HG03520 (cell line): ENCODE measurements at regions not wholly inside any gene's neighbourhood (a gene's known extent, or its start where the extent isn't known, plus 50 kb on each side); places are given as distances from the start of the nearest gene placed in this dataset.

ENCODE experiments used
- ATAC-seq: cut with Tn5 transposase; IDR thresholded peaks from one replicate; pipeline ENCODE4 v1.9.1; 2021; ENCODE audit warnings: mild to moderate bottlenecking, moderate library complexity; ENCODE audit not compliant: unreplicated experiment

DNA sequence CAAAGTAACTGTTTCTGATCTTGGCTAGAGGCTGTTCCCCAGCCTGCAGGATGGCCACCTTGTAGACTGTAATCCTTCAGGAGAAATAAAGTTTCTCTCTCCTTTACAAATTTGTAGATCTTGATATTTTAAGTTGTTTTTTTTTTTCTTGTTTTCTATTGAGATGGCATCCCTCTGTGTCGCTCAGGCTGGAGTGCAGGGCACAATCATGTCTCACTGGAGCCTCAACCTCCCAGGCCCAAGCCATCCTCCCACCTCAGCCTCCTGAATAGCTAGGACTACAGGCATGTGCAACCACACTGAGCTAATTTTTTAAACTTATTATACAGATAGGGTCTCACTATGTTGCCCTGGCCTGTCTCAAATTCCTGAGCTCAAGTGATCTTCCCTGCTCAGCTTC is 389.8 kb upstream of the LRRC4C start:
- ATAC-seq = no peak

DNA sequence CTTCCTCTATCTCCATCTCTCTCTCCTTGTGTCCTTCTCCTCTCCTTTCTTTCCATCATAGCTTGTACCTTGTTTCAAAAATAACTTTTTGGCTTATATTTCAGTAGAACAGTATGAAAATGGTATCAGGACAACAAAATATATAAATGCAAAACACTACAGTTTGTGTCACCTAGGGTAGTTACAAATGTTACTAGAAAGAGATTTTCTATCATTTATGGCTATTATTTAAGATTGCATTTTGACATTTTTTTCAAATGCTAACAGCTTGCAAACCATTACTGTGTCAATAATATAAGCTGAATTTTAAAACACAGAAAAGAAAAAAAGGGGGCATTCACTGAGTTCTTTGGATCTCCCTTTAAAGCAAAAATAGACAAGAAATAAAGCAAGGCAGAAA is 392.3 kb upstream of the LRRC4C start:
- no peak for ATAC-seq

DNA sequence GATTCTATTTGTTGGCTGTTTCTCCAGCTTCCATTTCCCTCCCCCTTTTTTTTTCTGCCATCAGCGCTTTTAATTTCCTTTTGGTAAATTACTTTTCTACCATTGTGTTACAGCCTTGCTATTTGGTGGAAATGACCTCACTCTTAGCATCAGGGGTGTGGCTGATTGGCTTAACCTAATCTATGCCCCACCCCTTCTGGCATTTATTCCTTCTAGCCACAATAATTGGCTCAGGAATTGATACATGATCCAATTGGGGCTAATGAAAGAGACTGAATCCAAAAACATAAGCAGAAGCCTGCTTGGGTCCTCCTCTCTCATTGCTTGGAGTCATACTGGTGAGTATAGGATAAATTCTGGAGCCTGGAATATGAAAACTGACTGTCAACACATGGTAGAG is 402.4 kb upstream of the LRRC4C start:
- no peak for ATAC-seq

DNA sequence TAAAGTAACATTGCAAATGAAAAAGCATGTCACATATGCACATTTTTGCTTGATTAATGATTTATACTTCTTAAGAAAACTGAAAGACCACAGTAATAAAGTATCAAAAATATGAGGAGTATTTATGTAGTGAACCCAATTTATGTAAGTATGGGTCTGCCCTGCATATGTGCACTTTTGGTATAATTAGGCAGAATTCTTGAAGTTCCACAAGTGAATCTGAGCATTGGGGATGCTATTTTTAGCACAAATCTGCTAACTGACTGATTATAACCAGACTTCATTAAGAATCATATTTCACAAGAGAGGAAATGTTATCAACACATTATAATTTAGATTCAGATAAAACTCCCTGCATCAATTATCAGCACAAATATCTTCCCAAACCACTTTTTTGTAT is 407.1 kb upstream of the LRRC4C start:
- ATAC-seq = no peak

DNA sequence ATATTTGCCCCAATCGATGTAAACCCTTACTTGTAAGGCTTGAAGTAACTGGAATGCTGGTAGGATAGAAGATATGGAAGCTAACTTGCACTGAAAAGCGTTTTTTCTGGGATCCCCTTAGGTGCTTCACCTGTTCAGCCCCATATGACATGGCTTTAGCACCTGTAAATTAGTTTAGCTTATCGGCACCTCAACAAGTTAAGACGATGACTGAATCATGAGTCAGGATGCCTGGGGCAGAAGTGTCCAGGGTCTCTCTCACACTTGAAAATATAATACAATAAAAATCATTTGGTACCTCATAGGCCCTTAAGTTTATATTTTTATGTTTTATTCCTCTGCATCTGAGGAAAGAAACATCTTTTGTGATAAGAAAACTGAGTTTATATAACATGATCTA is 409.2 kb upstream of the LRRC4C start:
- no peak for ATAC-seq

DNA sequence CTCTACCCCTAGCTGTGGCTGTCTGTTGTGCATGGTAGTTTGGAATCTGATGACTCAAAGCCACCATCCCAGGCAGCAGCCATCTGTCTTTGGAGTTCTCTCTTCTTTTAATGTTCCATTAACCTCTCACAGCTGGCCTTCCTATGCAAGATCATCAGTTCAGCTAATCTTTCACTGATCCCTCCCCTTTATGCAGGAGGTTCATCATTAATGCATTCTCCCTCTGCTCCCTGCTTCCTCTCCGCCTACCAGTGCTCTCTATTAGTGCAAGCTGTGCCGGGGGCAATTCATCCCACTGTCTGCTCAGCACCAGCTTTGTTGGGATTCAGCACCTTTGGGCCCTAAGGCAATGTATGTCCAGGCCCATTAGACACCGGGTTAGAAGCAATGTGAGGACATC is 413.0 kb upstream of the LRRC4C start:
- no peak for ATAC-seq

DNA sequence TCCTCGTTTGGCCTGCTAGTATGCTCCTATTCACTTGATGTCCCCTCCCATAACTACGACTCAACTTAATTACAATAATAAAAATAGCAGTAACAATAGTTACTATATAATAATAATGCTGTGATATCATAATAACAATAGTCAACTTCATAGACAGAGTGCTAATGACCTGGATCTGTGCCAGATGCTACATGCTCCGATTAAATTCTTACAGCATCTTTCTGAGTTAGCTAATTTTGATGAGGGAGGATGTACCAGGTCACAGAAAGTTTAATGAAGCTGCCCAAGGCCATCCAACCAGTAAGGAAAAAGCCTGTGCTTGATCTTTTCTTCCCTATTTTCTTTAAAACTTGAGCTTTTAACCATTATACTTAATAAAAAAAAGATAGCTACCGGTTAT is 413.4 kb upstream of the LRRC4C start:
- no peak for ATAC-seq

DNA sequence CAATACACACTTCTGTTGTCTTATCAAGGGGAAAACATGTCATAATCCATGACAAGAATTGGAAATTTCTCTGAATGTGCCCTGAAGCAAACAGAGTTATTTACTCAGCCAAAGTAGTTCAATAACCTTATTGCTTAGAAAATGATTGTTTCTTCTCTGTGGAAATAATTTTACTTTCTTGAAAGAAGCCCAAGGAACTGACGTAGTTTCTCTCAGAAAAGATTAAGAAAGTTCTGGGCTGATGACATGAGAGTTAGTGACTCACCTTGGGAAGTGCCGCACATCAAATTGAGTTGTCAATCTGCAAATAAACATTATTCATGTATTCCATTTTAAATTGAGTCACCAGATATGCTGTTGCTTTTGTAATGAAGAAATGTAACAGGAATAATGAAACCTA is 418.6 kb upstream of the LRRC4C start:
- no peak for ATAC-seq

DNA sequence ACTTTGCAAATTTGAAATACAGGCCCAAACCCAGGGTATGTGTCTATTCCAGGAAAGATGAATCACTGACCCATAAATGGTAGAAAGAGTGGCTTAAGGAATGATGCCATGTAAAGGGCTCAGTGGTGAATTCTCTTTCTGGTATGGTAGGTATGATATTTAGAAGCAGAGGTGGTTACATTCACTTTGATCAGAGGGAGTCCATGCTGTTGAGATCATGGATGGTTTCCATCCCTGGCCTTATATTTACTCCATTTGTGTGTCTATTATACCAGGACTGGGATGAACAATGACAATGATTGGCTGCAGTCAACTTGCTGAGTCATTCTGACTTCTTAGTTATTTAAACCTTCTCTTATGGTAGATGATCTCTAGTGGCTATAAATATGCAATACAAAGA is 419.8 kb upstream of the LRRC4C start:
- ATAC-seq = no peak

DNA sequence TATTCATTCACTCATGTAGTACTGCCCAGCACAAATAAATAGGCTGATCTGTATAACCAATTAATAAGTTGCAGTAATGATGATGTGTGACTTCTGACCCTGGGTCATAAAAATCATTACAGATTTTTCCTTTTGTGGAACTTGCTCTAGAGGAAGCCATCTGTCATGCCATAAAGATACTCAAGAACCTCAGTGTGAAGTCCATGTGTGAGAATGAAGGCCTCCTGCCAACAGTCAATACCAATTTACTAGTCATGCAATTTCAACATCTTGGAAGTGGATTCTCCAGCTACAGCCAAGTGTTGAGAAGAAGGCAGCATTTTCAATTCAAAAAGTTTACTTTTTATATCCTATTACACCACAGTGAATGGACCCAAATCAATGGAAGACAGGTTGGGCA is 435.6 kb upstream of the LRRC4C start:
- no peak for ATAC-seq

DNA sequence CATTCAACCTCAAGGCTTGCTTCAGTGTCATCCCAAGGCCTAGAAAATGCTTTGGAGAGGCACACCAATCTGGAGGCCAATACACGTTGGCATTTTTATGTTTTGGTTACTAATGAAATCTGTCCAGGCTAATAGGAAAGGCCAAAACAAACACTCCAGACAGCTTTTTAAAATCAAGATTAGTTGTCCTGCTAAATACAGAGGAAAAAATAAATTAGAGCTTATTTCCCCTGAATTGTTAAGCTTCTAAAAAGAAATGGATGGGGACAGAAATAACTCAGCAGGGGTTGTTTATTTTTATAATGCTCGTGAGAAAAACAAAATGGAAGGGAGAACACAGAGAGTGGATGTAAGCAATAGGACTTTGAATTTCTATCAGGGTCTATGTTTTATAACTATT is 438.5 kb upstream of the LRRC4C start:
- no peak for ATAC-seq

DNA sequence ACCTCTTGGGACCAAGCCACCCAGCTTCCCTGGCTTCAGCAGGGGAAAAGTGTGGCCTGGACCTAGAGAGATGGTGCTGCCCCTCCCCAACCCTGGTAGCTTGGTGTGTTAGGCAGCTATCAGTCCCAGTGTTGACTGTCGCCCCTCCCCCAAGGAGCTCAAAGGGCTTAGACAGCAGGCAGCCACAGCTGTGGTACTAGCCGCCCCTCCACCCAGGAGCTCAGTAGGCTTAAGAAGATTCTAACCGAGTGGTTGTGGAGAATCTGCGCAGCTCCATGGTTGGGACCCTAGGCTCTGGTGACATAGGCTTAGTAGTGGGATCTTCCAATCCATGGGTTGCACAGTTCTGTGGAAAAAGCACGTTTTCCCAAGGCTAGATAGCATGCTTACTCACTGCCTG is 458.4 kb upstream of the LRRC4C start:
- ATAC-seq = no peak

DNA sequence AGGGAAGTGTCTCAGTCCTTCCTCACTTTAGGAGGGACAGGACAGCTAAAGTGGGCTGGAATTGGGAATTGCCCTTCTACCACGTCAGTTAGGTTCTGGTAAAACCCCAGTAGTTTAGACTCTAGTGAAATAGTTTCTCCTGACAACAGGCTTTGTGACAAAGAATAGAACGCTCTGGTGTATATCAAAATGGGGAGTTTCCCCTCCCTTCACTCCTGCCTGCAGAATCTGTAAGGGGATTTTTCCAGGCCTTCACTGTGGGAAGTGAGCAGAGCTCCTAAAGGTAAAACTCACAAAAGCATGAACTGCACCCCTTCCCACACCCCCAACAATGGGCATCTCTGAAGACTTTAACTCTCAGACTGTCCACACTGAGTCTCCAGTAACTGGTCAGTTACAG is 460.9 kb upstream of the LRRC4C start:
- no peak for ATAC-seq

DNA sequence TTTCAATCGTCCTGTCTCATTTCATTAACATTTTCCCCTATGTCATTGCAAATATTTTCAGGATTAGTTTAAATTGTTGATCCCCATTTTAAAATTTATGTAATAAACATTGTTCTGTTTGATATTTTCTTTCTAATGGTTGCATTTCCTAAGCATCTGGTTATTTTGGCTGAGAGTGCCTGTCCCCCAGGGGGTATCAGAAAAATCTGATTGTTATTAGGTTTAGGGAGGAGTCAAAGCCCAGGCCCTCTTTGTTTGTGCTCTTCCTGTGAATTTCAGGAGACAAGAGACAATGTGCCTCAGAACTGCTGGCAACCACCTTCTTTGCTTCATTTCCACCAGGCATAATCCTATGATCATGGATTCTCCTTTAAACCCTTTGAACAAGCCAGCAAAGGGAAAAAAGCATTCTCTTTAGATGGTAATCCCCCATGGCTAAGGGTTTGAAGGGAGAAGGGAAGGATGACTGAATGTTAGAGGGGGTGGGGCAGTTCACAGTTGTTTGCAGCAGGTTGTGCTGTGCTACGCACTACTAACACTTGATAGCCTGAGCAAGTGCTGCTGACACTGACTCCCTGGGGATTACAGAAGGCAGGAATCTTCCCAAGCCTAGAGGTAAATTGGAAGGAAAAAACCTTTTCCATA is 462.4 kb upstream of the LRRC4C start:
- no peak for ATAC-seq

DNA sequence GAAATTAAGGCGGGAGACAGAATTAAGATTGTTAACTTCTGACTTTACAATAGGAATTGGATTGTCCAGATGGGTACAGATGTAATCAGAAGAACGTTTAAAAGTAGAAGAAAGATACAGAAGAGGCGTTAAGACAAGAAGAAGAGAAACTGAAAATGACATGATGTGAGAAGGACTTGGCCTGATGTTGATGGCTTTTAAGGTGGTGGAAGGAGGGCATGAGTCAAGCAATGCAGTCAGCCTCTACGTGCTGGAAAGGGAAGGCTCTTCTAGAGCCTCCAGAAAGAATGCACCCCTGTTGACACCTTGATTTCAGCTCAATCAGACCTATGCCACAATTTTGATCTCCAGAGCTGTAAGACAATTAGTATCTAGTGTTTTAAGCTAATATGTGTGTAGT is 466.9 kb upstream of the LRRC4C start:
- no peak for ATAC-seq

DNA sequence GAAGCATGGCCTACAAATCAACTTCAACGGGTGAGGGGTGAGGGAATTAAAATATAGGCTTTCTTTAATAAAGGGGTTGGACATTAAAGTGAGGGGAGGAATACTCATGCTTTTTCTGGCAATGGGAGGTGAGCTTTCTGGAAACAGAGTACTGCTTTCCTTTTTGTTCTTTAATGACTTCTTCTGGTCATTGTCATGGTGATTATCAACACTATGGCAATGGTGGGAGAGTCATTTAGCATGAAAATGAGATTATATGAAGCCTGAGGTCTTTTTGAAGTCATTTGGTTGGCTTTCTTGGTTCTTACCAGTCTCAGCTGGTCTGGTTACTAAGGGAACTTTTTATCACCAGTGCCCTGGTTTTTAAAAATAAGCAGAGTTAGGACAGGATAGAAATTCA is 475.8 kb upstream of the LRRC4C start:
- no peak for ATAC-seq

DNA sequence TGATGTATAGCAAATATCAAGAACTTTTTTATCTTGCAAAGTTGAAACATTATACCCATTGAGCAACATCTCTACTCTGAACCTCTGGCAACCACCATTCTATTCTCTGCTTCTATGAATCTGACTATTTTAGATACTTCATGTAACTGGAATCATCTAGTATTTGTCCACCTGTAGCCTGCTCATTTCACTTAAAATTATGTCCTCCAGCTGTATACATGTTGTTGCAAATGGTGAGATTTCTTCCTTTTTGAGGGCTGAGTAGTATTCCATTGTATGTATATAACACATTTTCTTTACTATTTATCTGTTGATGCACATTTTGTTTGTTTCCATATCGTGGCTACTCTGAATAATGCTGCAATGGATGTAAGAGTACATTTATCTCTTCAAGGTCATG is 476.3 kb upstream of the LRRC4C start:
- no peak for ATAC-seq

DNA sequence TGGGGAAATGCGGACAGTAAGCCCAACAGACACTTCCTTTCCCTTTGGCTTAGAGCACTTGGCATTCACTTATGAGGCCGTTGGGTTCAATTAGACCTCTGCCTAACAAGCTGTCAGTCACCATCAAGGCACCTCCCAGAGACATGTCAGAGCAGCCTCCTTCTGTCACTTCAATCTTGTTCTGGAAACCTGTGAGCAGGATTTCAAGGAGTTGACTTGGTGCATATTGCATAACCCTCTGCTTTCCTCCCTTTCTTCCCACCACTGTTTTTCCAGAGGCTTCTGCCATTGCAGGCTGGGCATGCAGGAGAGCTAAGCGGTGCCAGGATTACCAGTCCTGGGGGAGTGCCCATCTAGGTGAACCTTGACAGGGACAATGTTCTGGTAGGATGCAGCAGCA is 484.2 kb upstream of the LRRC4C start:
- ATAC-seq = no peak

DNA sequence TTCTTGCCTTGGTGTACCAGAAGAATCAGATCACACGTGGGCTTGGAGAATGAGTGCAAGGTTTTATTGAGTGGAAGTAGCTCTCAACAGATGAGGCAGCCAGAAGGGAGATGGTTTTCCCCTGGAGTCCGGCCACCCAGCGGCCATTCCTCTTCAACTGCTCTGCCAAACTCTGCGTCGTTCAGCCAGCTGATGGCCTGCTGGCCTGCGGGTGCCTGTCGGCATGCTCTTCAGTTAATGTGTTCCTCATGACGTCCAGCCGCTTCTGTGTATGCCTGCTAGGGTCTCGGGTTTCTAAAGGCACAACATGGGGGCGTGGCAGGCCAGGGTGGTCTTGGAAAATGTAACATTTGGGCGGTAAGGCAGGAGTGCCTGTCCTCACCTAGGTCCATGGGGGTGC is 487.9 kb upstream of the LRRC4C start:
- no peak for ATAC-seq

DNA sequence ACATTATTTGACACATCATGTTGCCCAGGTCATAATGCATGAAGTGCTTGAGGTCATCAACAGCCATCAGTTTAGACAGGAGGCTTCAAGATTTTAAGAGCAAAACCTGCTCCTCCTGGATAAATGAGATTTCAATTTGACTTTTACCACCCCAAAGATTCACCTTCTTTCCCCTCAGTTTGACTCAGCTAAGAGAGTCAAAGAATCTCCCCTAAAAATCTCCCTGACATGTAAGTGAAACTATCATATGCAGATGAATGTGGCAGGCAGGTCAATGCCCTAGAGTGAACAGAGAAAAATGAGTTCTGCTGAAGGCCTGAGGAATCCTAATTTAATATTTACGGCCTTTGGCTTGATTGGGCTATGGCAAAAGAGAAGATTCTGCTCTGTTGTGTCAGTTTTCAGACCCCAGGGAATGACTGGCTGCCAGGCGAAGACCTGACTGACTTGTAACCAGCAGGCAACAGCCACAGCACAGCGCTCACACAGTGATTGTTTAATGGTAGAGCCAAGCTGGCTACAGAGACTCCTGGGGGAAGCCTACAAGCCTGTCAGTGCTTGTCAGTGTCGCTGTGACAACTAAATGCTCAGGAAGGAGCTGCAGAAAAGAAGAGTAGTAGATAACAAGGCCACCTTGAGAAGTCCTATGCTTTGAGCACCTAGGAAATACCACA is 491.2 kb upstream of the LRRC4C start:
- no peak for ATAC-seq

DNA sequence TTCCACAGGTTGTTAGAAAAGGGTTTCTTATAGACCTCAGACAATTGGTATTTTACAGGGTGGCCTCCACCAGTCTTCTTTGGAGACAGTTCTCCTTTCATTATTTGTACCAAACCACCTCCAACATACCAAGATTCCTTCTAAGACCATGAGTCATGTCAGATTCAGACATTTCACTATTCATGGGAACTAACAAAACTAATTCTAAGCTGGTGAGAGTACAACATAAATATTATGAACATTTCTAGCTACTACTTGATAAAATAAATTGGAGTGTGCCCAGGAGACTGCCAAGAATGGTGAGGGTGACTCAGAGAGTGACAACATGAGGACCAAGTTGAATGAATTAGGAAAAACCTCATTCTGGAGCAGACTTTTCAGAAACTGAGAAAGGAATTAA is 494.6 kb upstream of the LRRC4C start:
- no peak for ATAC-seq

DNA sequence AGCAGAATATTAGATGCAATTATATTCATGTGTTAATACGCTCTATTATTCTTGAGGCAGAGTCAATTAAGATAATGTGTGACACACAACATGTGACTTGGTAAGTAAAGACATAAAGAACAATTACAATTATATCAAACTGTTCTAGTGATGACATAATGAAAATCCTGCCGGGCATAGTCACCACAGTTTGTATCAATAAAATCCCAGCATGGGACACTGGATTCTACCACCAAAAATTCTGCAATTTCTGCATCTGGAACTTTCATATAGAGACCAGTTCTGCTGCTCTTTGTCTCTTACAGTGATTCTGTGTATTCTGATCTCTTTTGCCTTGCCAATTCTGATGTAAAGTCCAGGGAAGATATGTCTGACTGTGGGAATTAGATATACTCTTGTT is 495.6 kb upstream of the LRRC4C start:
- no peak for ATAC-seq
